CD4-positive, alpha-beta T cell (primary cell): ENCODE measurements at regions not wholly inside any gene's neighbourhood (a gene's known extent, or its start where the extent isn't known, plus 50 kb on each side); places are given as distances from the start of the nearest gene placed in this dataset.

Source experiments
- ATAC-seq: fragments of 200-7000 bp; cut with Tn5 transposase; one replicate; pipeline ENCODE4 v1.10.0; 2022; ENCODE audit warnings: mild to moderate bottlenecking; ENCODE audit not compliant: poor library complexity
- CTCF ChIA-PET: fragments of 350-600 bp; sonication (Branson Sonifier 250); formaldehyde crosslinking; loops from one replicate; lab custom pipeline; 2021; ENCODE audit warnings: antibody characterized with exemption, inconsistent platforms; lab: Charles Lee
- POLR2A ChIA-PET: fragments of 350-600 bp; sonication (Branson Sonifier 250); formaldehyde crosslinking; loops from one replicate; lab custom pipeline; 2021; ENCODE audit warnings: antibody characterized with exemption, inconsistent platforms; lab: Charles Lee
- DNase-seq, 14 experiments: peaks; one replicate each; pipeline ENCODE4 v3.0.0-alpha.2; 2013 to 2020; ENCODE audit warnings: mixed read lengths in 2 of 14
- H3K27ac ChIP-seq, 2 donors: one replicate each; pipeline versions ENCODE4 v1.5.1 to v1.7.0; 2013; ENCODE audit warnings: low read length in 2 of 2, low read depth in 1 of 2, mild to moderate bottlenecking in 1 of 2
- H3K27me3 ChIP-seq, 2 experiments: 1 replicate in 1 of 2; 2 replicates in 1 of 2; pipeline versions ENCODE4 v1.6.1 to v1.7.0; 2013; ENCODE audit warnings: low read length in 2 of 2, control low read depth in 1 of 2, mild to moderate bottlenecking in 1 of 2, moderate library complexity in 1 of 2; ENCODE audit not compliant: insufficient read depth in 2 of 2, control insufficient read depth in 1 of 2
- H3K36me3 ChIP-seq: one replicate; pipeline ENCODE4 v1.6.1; 2013; ENCODE audit warnings: low read length, control low read depth; ENCODE audit not compliant: insufficient read depth
- H3K4me1 ChIP-seq: one replicate; pipeline ENCODE4 v1.6.1; 2013; ENCODE audit warnings: low read length, control low read depth; ENCODE audit not compliant: insufficient read depth
- H3K4me3 ChIP-seq: one replicate; pipeline ENCODE4 v1.5.1; 2013; ENCODE audit warnings: mild to moderate bottlenecking, low read length, moderate library complexity
- H3K9me3 ChIP-seq, 2 experiments: 1 replicate in 1 of 2; 2 replicates in 1 of 2; pipeline versions ENCODE4 v1.6.1 to v1.7.0; 2013; ENCODE audit warnings: low read length in 2 of 2, mild to moderate bottlenecking in 2 of 2, control low read depth in 1 of 2, moderate library complexity in 1 of 2; ENCODE audit not compliant: control insufficient read depth in 1 of 2, insufficient read depth in 1 of 2
- H3K27ac Mint-ChIP-seq: one replicate; pipeline ENCODE4 v1.8.0; 2020; ENCODE audit warnings: mixed read lengths
- H3K27me3 Mint-ChIP-seq: one replicate; pipeline ENCODE4 v1.8.0; 2021; ENCODE audit warnings: mixed read lengths
- H3K36me3 Mint-ChIP-seq: one replicate; pipeline ENCODE4 v1.8.0; 2021; ENCODE audit warnings: low read depth, mixed read lengths
- H3K4me1 Mint-ChIP-seq: one replicate; pipeline ENCODE4 v1.8.0; 2021; ENCODE audit warnings: low read depth, mixed read lengths
- H3K4me3 Mint-ChIP-seq: one replicate; pipeline ENCODE4 v1.8.0; 2020; ENCODE audit warnings: mild to moderate bottlenecking, mixed read lengths
- H3K9me3 Mint-ChIP-seq: one replicate; pipeline ENCODE4 v1.8.0; 2020; ENCODE audit warnings: mixed read lengths
- intact Hi-C, 2 experiments: fragments of 100-400 bp; cut with DNase I in 1 of 2; cut with micrococcal nuclease in 1 of 2; formaldehyde crosslinking; loops; one replicate each; pipeline versions ENCODE4 v1.15.1 to v1.9.0; 2023 to 2025; cut with DNase I, micrococcal nuclease
- TF ChIP-seq, protein P1 (sequence below): fragments of 200-600 bp; IDR thresholded peaks from one replicate; pipeline ENCODE4 v1.8.0; 2022; ENCODE audit warnings: antibody characterized with exemption, mild to moderate bottlenecking

DNA sequence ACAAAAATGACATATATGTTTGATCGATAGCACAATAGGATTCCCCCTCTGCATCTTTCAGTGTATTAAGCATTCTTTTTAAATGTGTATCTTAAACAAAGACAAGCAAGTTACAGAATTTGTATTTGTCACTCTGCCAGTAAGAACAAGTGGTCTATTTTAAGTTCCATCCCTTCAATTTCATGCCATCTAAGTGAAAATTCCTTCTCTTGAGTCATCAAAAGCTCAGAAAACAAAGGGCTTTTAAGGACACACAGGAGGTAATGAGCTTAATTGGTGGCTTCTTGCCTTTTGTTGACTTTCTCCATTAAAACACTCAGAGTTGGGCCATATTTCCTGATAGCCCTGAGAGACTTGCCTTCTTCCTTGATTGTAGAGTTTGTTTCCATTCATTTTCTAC, 547.8 kb downstream of the TENT5A start:
- TF ChIP-seq, protein P1, sequence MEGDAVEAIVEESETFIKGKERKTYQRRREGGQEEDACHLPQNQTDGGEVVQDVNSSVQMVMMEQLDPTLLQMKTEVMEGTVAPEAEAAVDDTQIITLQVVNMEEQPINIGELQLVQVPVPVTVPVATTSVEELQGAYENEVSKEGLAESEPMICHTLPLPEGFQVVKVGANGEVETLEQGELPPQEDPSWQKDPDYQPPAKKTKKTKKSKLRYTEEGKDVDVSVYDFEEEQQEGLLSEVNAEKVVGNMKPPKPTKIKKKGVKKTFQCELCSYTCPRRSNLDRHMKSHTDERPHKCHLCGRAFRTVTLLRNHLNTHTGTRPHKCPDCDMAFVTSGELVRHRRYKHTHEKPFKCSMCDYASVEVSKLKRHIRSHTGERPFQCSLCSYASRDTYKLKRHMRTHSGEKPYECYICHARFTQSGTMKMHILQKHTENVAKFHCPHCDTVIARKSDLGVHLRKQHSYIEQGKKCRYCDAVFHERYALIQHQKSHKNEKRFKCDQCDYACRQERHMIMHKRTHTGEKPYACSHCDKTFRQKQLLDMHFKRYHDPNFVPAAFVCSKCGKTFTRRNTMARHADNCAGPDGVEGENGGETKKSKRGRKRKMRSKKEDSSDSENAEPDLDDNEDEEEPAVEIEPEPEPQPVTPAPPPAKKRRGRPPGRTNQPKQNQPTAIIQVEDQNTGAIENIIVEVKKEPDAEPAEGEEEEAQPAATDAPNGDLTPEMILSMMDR, result no peak
- Mint-ChIP-seq H3K36me3 (no peaks in the 10 kb centered on the region), H3K4me1 (no peaks in the 10 kb centered on the region), H3K9me3 (peaks cover 3% of the 10 kb centered on the region), H3K27me3 (no peaks in the 10 kb centered on the region), H3K4me3 (no peak overlapping the region), H3K27ac (no peak overlapping the region)
- Histone ChIP-seq H3K4me3 (no peak overlapping the region), H3K9me3 (peaks cover 0 to 3% of the 10 kb centered on the region in 2 experiments), H3K4me1 (no peaks in the 10 kb centered on the region), H3K27me3 (no peaks in the 10 kb centered on the region), H3K36me3 (no peaks in the 10 kb centered on the region), H3K27ac (no peak overlapping the region)
- ChIA-PET CTCF (no interaction called here), POLR2A (no interaction called here)
- ATAC-seq (no peak), DNase-seq (no peak)
- intact Hi-C loops, result no loop called here

DNA sequence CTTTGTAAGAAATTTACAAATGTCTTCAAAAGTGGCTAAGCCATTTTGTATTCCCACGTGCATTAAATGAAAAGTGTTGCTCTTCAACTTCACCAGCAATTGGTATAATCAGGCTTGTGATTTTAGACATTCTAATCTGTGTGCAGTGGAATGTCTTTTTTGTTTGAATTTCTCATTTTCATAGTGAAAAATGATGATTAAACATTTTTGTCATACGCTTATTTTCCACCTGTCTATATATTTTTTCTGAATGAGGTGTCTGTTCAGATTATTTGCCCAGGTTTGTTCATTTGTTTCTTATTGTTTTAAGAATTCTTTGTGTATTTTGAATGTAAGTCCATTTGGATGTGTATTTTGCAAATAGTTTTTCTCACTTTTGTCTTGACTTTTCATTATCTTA, 558.1 kb downstream of the TENT5A start:
- no peaks in the 10 kb centered on the region for H3K36me3 ChIP-seq
- no peaks in the 10 kb centered on the region for H3K27me3 Mint-ChIP-seq
- ATAC-seq (no peak), DNase-seq (no peak)
- ChIA-PET CTCF (no interaction called here), POLR2A (no interaction called here)
- H3K27ac Mint-ChIP-seq, result no peak overlapping the region
- H3K9me3 ChIP-seq, result peaks cover 0 to 3% of the 10 kb centered on the region in 2 experiments
- no peak overlapping the region for H3K4me3 ChIP-seq
- H3K27ac ChIP-seq, result no peak overlapping the region
- intact Hi-C loops, result no loop called here
- H3K4me1 ChIP-seq, result no peaks in the 10 kb centered on the region
- no peaks in the 10 kb centered on the region for H3K4me1 Mint-ChIP-seq
- peaks cover 6% of the 10 kb centered on the region for H3K9me3 Mint-ChIP-seq
- H3K4me3 Mint-ChIP-seq, result no peak overlapping the region
- H3K36me3 Mint-ChIP-seq, result no peaks in the 10 kb centered on the region
- TF ChIP-seq, protein P1, result no peak
- no peaks in the 10 kb centered on the region for H3K27me3 ChIP-seq

DNA sequence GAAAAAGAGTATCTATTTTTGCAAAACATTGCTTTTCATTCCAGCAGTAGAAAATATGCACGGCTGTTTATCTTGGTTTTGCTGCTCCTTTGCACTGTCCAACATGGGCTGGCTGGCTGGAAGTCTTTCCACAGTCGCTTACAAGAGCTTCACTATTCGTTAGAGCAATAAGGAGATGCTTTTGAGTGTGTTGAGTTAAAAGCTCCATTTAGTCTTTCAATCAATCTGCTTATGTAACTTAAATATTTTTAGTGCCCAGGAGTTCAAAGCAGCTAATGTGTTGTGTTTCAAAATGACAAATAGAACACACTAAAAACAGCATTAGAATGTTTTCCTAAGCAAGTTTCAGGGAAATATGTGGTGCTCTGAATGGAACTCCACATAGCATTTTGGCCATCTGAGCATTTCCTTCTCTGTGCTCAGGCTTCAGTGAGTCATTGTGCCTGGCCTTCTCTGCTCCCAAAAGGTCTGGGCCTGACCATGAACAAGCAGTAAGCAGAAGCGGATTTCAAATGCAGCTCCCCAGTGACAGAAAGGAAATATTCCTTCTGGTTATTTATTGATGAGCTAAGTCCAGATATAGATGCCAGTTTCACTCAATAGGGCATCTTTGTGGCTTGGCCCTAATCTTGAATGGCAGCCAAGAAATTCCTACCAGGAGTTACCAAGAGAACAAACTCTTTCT, 580.3 kb downstream of the TENT5A start:
- ChIA-PET CTCF (no interaction called here), POLR2A (no interaction called here)
- Mint-ChIP-seq H3K9me3 (no peaks in the 10 kb centered on the region), H3K4me1 (no peaks in the 10 kb centered on the region), H3K27ac (no peak overlapping the region), H3K27me3 (no peaks in the 10 kb centered on the region), H3K4me3 (no peak overlapping the region), H3K36me3 (no peaks in the 10 kb centered on the region)
- intact Hi-C loops, result no loop called here
- ATAC-seq, result no peak
- Histone ChIP-seq H3K27me3 (no peaks in the 10 kb centered on the region), H3K9me3 (no peaks in the 10 kb centered on the region), H3K4me1 (no peaks in the 10 kb centered on the region), H3K36me3 (no peaks in the 10 kb centered on the region), H3K27ac (no peak overlapping the region), H3K4me3 (no peak overlapping the region)
- no peak for DNase-seq
- TF ChIP-seq, protein P1, result no peak
